ENCODE measurements at regions not wholly inside any gene's neighbourhood (a gene's known extent, or its start where the extent isn't known, plus 50 kb on each side); places are given as distances from the start of the nearest gene placed in this dataset.
A peak's percentile ranks its signal among the peaks of the same experiment; 100 is the strongest.

GRCh38 chr20:7091655-7092054, 324.2 kb downstream of the BMP2 start:
- no peak overlapping the region for H3K4me3 ChIP-seq (ENCODE audit: low read length)
- DNase-seq (ENCODE audit: low read depth): no peak
- no peak for TF ChIP-seq CTCF (conservative IDR thresholded peaks at IDR 0.05; ENCODE audit: low read depth, low read length)

GRCh38 chr20:7094438-7094997, 327.0 kb downstream of the BMP2 start:
- no peak overlapping the region for H3K4me3 ChIP-seq (ENCODE audit: low read length)
- TF ChIP-seq CTCF (conservative IDR thresholded peaks at IDR 0.05; ENCODE audit: low read depth, low read length): peak; percentile 82
- DNase-seq (ENCODE audit: low read depth): peak; percentile 16

- TF ChIP-seq CTCF (conservative IDR thresholded peaks at IDR 0.05; ENCODE audit: low read depth, low read length): no peak
- H3K4me3 ChIP-seq (ENCODE audit: low read length): no peak overlapping the region
- DNase-seq (ENCODE audit: low read depth): no peak
These were observed 339.4 kb downstream of the BMP2 start for GRCh38 chr20:7106910-7107309.

GRCh38 chr20:7108929-7109328, 341.4 kb downstream of the BMP2 start:
- no peak for DNase-seq (ENCODE audit: low read depth)
- no peak for TF ChIP-seq CTCF (conservative IDR thresholded peaks at IDR 0.05; ENCODE audit: low read depth, low read length)
- no peak overlapping the region for H3K4me3 ChIP-seq (ENCODE audit: low read length)

- no peak overlapping the region for H3K4me3 ChIP-seq (ENCODE audit: low read length)
- DNase-seq (ENCODE audit: low read depth): peak; percentile 12
- peak; percentile 82 for TF ChIP-seq CTCF (conservative IDR thresholded peaks at IDR 0.05; ENCODE audit: low read depth, low read length)
These were observed 346.3 kb downstream of the BMP2 start for GRCh38 chr20:7113577-7114466.

GRCh38 chr20:7123457-7123856, 356.0 kb downstream of the BMP2 start:
- TF ChIP-seq CTCF (conservative IDR thresholded peaks at IDR 0.05; ENCODE audit: low read depth, low read length): no peak
- no peak for DNase-seq (ENCODE audit: low read depth)
- H3K4me3 ChIP-seq (ENCODE audit: low read length): no peak overlapping the region

GRCh38 chr20:7124120-7124519, 356.6 kb downstream of the BMP2 start:
- no peak for TF ChIP-seq CTCF (conservative IDR thresholded peaks at IDR 0.05; ENCODE audit: low read depth, low read length)
- DNase-seq (ENCODE audit: low read depth): no peak

More at GRCh38 chr20:7124120-7124519, 356.6 kb downstream of the BMP2 start:
- no peak overlapping the region for H3K4me3 ChIP-seq (ENCODE audit: low read length)

All from retinal pigment epithelial cell (primary cell).